HG03135 (cell line): ENCODE measurements at regions not wholly inside any gene's neighbourhood (a gene's known extent, or its start where the extent isn't known, plus 50 kb on each side); places are given as distances from the start of the nearest gene placed in this dataset.

Source experiments
- ATAC-seq: cut with Tn5 transposase; IDR thresholded peaks from one replicate; pipeline ENCODE4 v1.9.1; 2021; ENCODE audit warnings: mild to moderate bottlenecking, moderate library complexity; ENCODE audit not compliant: unreplicated experiment

- ATAC-seq, result no peak
Measured at GRCh38 chr6:66902457-66902856, 1195.4 kb upstream of the EYS start.

- no peak for ATAC-seq
Measured at GRCh38 chr6:66900133-66901083, 1193.4 kb upstream of the EYS start.

GRCh38 chr6:66897576-66897975 is 1190.5 kb upstream of the EYS start:
- ATAC-seq, result no peak

- ATAC-seq, result no peak
Measured at GRCh38 chr6:66896415-66896814, 1189.4 kb upstream of the EYS start.

DNA sequence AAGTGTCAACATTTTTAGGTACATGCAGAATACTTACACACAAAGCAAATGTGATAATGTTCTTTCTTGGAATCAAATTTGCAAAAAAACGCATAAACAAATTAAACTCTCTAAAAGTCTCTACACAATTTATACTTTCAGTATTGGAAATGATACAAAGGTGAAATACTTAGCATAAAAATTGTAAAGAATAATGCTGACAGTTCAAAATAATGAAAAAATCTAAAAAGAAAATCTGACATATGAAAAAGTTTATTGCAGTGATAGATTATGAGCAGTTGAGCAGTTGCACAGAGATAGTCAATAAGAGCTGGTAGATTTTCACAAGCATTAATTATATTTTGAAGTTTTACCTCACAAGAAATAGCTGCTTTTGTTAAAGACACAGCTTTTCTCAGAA is 1176.4 kb upstream of the EYS start:
- no peak for ATAC-seq

GRCh38 chr6:66866801-66867200 is 1159.8 kb upstream of the EYS start:
- no peak for ATAC-seq

GRCh38 chr6:66865771-66866170 is 1158.7 kb upstream of the EYS start:
- ATAC-seq, result no peak

DNA sequence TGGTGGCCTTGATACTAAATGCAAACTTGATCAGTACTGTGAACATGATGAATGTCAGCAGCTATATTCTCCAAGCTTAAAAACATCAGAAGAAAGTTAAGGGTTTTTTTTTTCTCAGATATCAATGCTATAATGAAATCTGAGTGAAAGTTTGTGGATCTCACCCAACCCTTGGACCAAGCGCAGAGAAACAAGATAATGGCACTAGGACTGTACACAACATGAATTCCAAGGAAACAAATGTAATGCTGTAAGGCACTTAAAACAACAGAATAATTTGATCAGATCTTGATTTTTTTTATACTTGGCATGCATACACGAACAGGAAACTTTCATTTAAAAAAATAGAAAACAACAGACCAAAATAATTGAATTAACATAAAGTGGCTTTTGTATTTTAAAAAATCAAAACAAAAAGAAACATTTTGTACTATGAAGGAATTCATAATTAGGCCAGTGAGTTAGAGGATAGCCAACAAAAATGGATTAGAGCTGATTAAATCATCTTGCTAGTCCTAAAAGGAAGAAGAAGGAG is 1154.0 kb upstream of the EYS start:
- ATAC-seq, result no peak

- no peak for ATAC-seq
Measured at GRCh38 chr6:66860328-66860727, 1153.3 kb upstream of the EYS start.

DNA sequence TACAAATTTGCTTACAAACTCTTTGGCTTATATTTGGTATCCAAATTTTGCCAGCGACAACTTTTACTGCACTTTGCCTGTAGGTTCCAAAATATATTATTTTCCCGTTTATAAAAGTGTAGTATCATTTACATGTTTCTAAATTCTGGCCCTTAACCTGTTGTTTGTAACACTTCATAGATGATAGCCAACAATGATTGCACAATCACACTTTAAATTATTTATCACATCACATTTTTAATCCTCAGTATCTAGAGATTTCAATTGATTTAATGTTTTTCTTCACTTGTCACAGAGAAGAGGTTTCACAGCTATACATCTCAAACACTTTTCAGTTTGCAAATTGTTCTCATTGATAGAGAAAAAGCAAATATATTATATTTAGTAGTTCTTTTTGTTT is 1151.2 kb upstream of the EYS start:
- ATAC-seq, result no peak

DNA sequence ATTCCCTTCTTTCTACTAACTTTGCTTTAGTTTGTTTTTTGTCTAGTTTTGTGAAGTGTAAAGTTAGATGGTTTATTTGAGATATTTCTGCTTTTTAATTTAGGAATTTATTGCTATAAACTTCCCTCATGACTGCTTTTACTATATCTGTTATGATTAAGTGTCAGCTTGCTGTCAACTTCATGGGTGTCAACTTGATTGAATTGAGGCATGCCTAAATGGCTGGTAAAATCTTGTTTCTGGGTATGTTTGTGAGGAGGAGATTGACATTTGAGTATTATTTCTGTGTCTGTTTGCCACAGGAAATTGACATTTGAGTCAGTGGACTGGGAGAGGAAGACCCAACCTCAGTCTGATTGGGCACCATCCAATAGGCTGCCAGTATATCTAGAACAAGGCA is 1147.0 kb upstream of the EYS start:
- ATAC-seq, result no peak

- ATAC-seq, result no peak
Measured at GRCh38 chr6:66851930-66852329, 1144.9 kb upstream of the EYS start.

DNA sequence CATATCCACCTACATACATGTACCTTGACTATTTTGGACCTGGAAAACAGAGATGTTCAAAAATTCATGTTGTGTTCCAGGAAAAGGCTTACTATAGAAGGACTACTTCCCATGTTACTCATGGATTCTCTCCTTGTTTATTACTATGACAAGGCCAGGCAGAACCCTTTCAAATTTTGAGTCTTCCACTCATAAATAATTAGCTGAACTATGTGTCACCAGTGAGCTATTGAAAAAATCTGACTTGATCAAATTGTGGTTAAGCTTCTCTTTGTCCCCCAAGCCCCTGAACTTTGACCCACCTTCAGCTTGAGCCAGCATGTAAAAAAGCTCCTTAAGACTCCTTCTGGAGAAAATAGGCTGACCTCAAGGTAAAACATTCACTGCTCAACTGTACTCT is 1142.8 kb upstream of the EYS start:
- ATAC-seq, result no peak

GRCh38 chr6:66848244-66848953 is 1141.4 kb upstream of the EYS start:
- ATAC-seq, result no peak

- no peak for ATAC-seq
Measured at GRCh38 chr6:66838764-66839163, 1131.7 kb upstream of the EYS start.

DNA sequence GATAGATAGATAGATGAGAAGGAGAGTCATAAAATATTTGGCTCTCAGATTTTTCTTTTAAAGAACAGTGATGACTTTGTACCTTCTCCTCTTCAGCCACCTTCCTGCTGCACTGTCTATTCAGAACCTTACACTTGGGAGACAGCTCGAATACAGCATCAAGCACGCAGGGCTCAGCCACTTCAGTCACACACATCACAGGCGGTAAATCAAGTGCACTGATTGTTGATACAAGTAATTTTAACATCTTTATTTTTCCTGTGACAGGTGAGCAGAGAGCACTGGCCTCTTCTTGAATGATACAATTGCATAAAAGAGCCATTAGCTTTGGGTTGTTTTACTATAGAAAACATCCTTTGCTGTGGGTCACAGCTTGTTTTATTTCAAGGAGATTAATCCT is 1118.5 kb upstream of the EYS start:
- ATAC-seq, result no peak

GRCh38 chr6:66814156-66814555 is 1107.1 kb upstream of the EYS start:
- ATAC-seq, result no peak

DNA sequence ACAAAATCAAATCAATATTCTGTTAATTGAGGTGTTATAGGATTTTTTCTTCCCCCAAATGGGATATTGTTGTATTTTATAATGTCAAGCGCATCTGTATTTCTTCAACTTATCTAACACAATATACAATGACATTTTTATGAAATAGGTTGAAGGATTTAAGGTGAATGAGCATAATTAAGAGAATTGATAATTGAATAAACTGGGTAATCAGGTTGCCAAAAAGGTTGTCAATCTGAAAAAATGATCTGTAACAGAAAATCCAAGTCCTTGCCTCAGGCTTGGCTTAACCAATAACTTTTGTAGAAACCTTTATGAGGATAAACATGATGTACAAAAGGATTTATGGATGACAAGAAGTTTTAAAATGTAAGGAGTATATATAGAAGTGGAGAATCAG is 1101.7 kb upstream of the EYS start:
- no peak for ATAC-seq

- ATAC-seq, result no peak
Measured at GRCh38 chr6:66796987-66797386, 1090.0 kb upstream of the EYS start.

- no peak for ATAC-seq
Measured at GRCh38 chr6:66788579-66788978, 1081.6 kb upstream of the EYS start.

- ATAC-seq, result no peak
Measured at GRCh38 chr6:66772800-66773199, 1065.8 kb upstream of the EYS start.

- ATAC-seq, result no peak
Measured at GRCh38 chr6:66771626-66772025, 1064.6 kb upstream of the EYS start.
